ENCODE measurements at regions not wholly inside any gene's neighbourhood (a gene's known extent, or its start where the extent isn't known, plus 50 kb on each side); places are given as distances from the start of the nearest gene placed in this dataset.
"Not testable (repeated sequence)": the region's sequence is repeated elsewhere in the genome, so short reads cannot be mapped to it uniquely, and the experiment has no call there.

DNA sequence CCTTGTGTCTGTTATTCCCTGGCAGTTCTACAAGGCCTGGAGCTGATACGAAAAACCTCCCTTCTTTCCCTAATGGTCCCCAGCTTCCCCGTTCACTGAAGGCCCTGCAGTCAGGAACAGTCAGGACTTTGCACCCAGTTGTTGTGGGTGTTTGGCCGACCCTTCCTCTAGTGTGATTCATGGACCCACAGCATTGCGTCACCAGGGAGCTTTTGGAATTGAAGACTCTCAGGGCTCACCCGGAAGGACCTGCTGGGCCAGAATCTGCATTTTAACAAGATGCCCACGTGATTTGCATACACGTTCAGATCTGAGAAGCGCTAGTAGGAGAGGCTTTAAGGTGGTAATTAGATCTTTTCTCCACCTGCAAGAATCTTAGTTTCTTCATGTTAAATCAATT, 136.8 kb upstream of the CCZ1B start:
- H3K27me3 ChIP-seq (ENCODE audit: low read depth, low read length); H3K79me2 ChIP-seq (ENCODE audit: low read length); H2AFZ ChIP-seq (ENCODE audit: low read depth, low read length); H3K27ac ChIP-seq (ENCODE audit: low read length); H3K36me3 ChIP-seq (replicated peaks; ENCODE audit: low read depth, low read length); H3K9me3 ChIP-seq (ENCODE audit: insufficient read depth, low read length); H3K4me1 ChIP-seq (ENCODE audit: low read length); H3K9ac ChIP-seq (ENCODE audit: low read length); H3K4me3 ChIP-seq (ENCODE audit: low read length); H3K4me2 ChIP-seq (ENCODE audit: low read length); H4K20me1 ChIP-seq (ENCODE audit: insufficient read depth, low read length): not testable (repeated sequence)

DNA sequence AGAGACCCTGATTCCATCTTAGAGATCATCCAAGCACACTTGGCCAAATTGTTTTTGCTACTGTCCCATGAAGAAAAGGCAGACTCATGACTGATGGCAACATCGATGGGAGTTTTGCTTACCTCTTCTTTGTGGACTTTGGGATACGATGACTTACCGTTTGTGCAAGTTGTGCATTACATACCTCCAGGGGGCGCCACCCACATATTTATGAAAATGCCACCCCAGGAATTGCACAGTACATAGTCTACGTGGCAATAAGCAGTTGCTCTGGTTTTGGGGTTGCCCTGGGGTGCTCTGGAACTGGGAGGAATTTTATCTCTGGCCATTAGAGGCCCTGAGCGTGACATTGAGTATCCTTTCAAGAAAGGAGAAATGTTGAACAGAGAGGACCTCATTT, 139.0 kb upstream of the CCZ1B start:
- not testable (repeated sequence) for H2AFZ ChIP-seq (ENCODE audit: low read depth, low read length); H3K9ac ChIP-seq (ENCODE audit: low read length); H3K36me3 ChIP-seq (replicated peaks; ENCODE audit: low read depth, low read length); H3K27ac ChIP-seq (ENCODE audit: low read length); H3K9me3 ChIP-seq (ENCODE audit: insufficient read depth, low read length); H4K20me1 ChIP-seq (ENCODE audit: insufficient read depth, low read length); H3K27me3 ChIP-seq (ENCODE audit: low read depth, low read length); H3K4me1 ChIP-seq (ENCODE audit: low read length); H3K4me3 ChIP-seq (ENCODE audit: low read length); H3K79me2 ChIP-seq (ENCODE audit: low read length); H3K4me2 ChIP-seq (ENCODE audit: low read length)
- TF ChIP-seq, protein P1, sequence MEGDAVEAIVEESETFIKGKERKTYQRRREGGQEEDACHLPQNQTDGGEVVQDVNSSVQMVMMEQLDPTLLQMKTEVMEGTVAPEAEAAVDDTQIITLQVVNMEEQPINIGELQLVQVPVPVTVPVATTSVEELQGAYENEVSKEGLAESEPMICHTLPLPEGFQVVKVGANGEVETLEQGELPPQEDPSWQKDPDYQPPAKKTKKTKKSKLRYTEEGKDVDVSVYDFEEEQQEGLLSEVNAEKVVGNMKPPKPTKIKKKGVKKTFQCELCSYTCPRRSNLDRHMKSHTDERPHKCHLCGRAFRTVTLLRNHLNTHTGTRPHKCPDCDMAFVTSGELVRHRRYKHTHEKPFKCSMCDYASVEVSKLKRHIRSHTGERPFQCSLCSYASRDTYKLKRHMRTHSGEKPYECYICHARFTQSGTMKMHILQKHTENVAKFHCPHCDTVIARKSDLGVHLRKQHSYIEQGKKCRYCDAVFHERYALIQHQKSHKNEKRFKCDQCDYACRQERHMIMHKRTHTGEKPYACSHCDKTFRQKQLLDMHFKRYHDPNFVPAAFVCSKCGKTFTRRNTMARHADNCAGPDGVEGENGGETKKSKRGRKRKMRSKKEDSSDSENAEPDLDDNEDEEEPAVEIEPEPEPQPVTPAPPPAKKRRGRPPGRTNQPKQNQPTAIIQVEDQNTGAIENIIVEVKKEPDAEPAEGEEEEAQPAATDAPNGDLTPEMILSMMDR (IDR thresholded peaks at IDR 0.05; ENCODE audit: low read depth, low read length), result peak; percentile 25

DNA sequence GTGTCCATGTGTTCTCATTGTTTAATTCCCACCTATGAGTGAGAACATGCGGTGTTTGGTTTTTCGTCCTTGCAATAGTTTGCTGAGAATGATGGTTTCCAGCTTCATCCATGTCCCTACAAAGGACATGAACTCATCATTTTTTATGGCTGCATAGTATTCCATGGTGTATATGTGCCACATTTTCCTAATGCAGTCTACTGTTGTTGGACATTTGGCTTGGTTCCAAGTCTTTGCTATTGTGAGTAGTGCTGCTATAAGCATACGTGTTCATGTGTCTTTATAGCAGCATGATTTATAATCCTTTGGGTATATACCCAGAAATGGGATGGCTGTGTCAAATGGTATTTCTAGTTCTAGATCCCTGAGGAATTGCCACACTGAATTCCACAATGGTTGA, 144.1 kb upstream of the CCZ1B start:
- not testable (repeated sequence) for H3K79me2 ChIP-seq (ENCODE audit: low read length); H3K36me3 ChIP-seq (replicated peaks; ENCODE audit: low read depth, low read length); H3K9me3 ChIP-seq (ENCODE audit: insufficient read depth, low read length); H2AFZ ChIP-seq (ENCODE audit: low read depth, low read length); H3K9ac ChIP-seq (ENCODE audit: low read length); H4K20me1 ChIP-seq (ENCODE audit: insufficient read depth, low read length); H3K27ac ChIP-seq (ENCODE audit: low read length); H3K4me1 ChIP-seq (ENCODE audit: low read length); H3K27me3 ChIP-seq (ENCODE audit: low read depth, low read length); H3K4me2 ChIP-seq (ENCODE audit: low read length); H3K4me3 ChIP-seq (ENCODE audit: low read length)

DNA sequence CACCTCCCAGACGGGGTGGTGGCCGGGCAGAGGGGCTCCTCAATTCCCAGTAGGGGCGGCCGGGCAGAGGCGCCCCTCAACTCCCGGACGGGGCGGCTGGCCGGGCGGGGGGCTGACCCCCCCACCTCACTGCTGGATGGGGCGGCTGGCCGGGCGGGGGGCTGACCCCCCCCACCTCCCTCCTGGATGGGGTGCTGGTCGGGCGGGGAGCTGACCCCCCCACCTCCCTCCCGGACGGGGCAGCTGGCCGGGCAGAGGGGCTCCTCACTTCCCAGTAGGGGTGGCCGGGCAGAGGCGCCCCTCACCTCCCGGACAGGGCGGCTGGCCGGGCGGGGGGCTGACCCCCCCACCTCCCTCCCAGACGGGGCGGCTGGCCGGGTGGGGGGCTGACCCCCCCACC, 148.8 kb upstream of the CCZ1B start:
- not testable (repeated sequence) for H3K4me3 ChIP-seq (ENCODE audit: low read length)

DNA sequence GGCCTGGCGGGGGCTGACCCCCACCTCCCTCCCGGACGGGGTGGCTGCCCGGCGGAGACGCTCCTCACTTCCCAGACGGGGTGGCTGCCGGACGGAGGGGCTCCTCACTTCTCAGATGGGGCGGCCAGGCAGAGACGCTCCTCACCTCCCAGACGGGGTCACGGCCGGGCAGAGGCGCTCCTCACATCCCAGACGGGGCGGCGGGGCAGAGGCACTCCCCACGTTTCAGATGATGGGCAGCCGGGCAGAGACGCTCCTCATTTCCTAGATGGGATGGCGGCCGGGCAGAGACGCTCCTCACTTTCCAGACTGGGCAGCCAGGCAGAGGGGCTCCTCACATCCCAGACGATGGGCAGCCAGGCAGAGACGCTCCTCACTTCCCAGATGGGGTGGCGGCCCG, 149.3 kb upstream of the CCZ1B start:
- H3K27me3 ChIP-seq (ENCODE audit: low read depth, low read length); H3K36me3 ChIP-seq (replicated peaks; ENCODE audit: low read depth, low read length); H3K9ac ChIP-seq (ENCODE audit: low read length); H4K20me1 ChIP-seq (ENCODE audit: insufficient read depth, low read length); H3K79me2 ChIP-seq (ENCODE audit: low read length); H3K27ac ChIP-seq (ENCODE audit: low read length); H3K4me2 ChIP-seq (ENCODE audit: low read length); H3K4me1 ChIP-seq (ENCODE audit: low read length); H3K9me3 ChIP-seq (ENCODE audit: insufficient read depth, low read length); H3K4me3 ChIP-seq (ENCODE audit: low read length); H2AFZ ChIP-seq (ENCODE audit: low read depth, low read length): not testable (repeated sequence)

More for the DNA sequence above, 148.8 kb upstream of the CCZ1B start:
- H3K79me2 ChIP-seq (ENCODE audit: low read length); H3K9ac ChIP-seq (ENCODE audit: low read length); H4K20me1 ChIP-seq (ENCODE audit: insufficient read depth, low read length); H3K27me3 ChIP-seq (ENCODE audit: low read depth, low read length); H3K4me2 ChIP-seq (ENCODE audit: low read length); H3K27ac ChIP-seq (ENCODE audit: low read length); H3K36me3 ChIP-seq (replicated peaks; ENCODE audit: low read depth, low read length); H3K9me3 ChIP-seq (ENCODE audit: insufficient read depth, low read length); H2AFZ ChIP-seq (ENCODE audit: low read depth, low read length); H3K4me1 ChIP-seq (ENCODE audit: low read length): not testable (repeated sequence)

DNA sequence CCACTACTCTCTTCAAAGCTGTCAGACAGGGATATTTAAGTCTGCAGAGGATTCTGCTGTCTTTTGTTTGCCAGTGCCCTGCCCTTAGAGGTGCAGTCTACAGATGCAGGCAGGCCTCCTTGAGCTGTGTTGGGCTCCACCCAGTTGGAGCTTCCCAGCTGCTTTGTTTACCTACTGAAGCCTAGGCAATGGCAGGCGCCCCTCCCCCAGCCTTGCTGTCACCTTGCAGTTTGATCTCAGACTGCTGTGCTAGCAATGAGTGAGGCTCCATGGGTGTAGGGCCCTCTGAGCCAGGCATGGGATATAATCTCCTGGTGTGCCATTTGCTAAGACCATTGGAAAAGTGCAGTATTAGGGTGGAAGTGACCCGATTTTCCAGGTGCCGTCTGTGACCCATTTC, 151.3 kb upstream of the CCZ1B start:
- H4K20me1 ChIP-seq (ENCODE audit: insufficient read depth, low read length); H3K4me2 ChIP-seq (ENCODE audit: low read length); H3K4me3 ChIP-seq (ENCODE audit: low read length); H2AFZ ChIP-seq (ENCODE audit: low read depth, low read length); H3K9me3 ChIP-seq (ENCODE audit: insufficient read depth, low read length); H3K36me3 ChIP-seq (replicated peaks; ENCODE audit: low read depth, low read length); H3K27ac ChIP-seq (ENCODE audit: low read length); H3K79me2 ChIP-seq (ENCODE audit: low read length); H3K27me3 ChIP-seq (ENCODE audit: low read depth, low read length); H3K9ac ChIP-seq (ENCODE audit: low read length); H3K4me1 ChIP-seq (ENCODE audit: low read length): not testable (repeated sequence)

DNA sequence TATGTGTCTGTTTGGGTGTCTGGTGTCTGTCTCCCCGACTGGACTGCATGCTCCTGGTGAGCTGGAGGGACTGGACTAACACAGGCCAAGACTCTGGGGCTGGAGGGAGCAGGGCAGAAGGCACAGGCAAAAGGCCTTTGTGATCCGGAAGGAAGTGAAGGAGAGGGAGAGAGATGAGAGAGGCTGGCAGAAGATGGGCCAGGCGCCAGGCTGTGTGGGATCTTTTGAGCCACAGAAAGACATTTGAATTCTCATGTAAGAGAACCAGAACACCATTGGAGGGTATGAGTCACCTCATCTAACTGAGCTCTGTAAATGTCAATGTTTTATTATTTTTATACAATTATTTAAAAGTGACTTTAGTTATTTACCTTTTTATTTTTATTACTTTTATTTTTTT, 152.3 kb upstream of the CCZ1B start:
- H3K79me2 ChIP-seq (ENCODE audit: low read length); H4K20me1 ChIP-seq (ENCODE audit: insufficient read depth, low read length); H3K9ac ChIP-seq (ENCODE audit: low read length); H3K36me3 ChIP-seq (replicated peaks; ENCODE audit: low read depth, low read length); H3K27ac ChIP-seq (ENCODE audit: low read length); H3K4me2 ChIP-seq (ENCODE audit: low read length); H3K9me3 ChIP-seq (ENCODE audit: insufficient read depth, low read length); H3K4me3 ChIP-seq (ENCODE audit: low read length); H2AFZ ChIP-seq (ENCODE audit: low read depth, low read length); H3K27me3 ChIP-seq (ENCODE audit: low read depth, low read length); H3K4me1 ChIP-seq (ENCODE audit: low read length): not testable (repeated sequence)

DNA sequence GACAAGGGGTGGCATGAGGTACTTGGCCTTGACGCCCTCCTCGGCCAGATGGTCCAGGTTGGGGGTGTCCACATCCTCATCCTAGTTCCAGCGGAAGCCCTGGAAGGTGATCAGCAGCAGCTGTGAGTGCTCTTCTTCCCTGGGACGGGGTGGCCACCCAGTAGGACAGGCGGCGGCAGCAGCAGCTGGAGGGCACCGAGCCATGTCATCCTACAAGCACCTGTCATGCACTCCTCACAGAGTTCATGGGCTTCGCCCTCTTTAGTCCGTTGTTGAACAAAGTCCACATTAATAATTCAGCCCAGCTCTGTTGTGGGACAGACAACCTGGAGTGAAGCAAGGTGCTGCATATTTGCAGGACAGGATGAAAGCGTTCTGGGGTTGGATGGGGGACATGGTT, 153.4 kb upstream of the CCZ1B start:
- H2AFZ ChIP-seq (ENCODE audit: low read depth, low read length), result not testable (repeated sequence)

DNA sequence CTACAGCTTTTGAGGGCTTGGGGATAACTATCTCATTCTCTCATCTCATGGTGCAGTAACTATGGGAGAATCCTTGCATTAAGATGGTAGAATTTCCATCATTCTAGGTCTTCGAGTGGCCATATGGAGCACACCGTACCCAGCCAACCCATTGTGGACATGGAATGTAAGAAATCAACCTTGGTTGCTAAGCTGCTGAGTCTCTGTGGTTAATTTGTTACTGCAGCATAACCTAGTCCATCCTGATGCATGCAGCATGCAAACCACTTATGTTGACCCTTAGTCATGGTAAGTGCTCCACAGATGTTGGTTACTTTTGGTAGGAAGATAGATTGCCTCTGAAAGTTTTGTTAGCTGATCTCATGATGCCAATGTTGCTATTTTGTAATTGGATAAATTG, 156.3 kb upstream of the CCZ1B start:
- not testable (repeated sequence) for H4K20me1 ChIP-seq (ENCODE audit: insufficient read depth, low read length); H3K4me1 ChIP-seq (ENCODE audit: low read length); H3K4me3 ChIP-seq (ENCODE audit: low read length); H3K36me3 ChIP-seq (replicated peaks; ENCODE audit: low read depth, low read length); H3K4me2 ChIP-seq (ENCODE audit: low read length); H3K27ac ChIP-seq (ENCODE audit: low read length); H3K79me2 ChIP-seq (ENCODE audit: low read length); H2AFZ ChIP-seq (ENCODE audit: low read depth, low read length); H3K27me3 ChIP-seq (ENCODE audit: low read depth, low read length); H3K9me3 ChIP-seq (ENCODE audit: insufficient read depth, low read length); H3K9ac ChIP-seq (ENCODE audit: low read length)

More for the DNA sequence above, 153.4 kb upstream of the CCZ1B start:
- not testable (repeated sequence) for H3K4me2 ChIP-seq (ENCODE audit: low read length); H3K27ac ChIP-seq (ENCODE audit: low read length); H3K27me3 ChIP-seq (ENCODE audit: low read depth, low read length); H3K4me3 ChIP-seq (ENCODE audit: low read length); H3K4me1 ChIP-seq (ENCODE audit: low read length); H3K36me3 ChIP-seq (replicated peaks; ENCODE audit: low read depth, low read length); H3K9ac ChIP-seq (ENCODE audit: low read length); H3K79me2 ChIP-seq (ENCODE audit: low read length); H3K9me3 ChIP-seq (ENCODE audit: insufficient read depth, low read length); H4K20me1 ChIP-seq (ENCODE audit: insufficient read depth, low read length)

Data from OCI-LY3 (cell line).